Sigmoid colon (tissue), 4 donors: ENCODE measurements at regions not wholly inside any gene's neighbourhood (a gene's known extent, or its start where the extent isn't known, plus 50 kb on each side); places are given as distances from the start of the nearest gene placed in this dataset.
"Not testable (repeated sequence)": the region's sequence is repeated elsewhere in the genome, so short reads cannot be mapped to it uniquely, and the experiment has no call there.

Experiments
- CTCF ChIP-seq, 4 experiments: fragments of 450-650 bp in 3 of 4; fragments of 200-600 bp in 1 of 4; IDR thresholded peaks; one replicate each; pipeline ENCODE4 v1.5.1; 2016 to 2019; ENCODE audit warnings: antibody characterized with exemption in 4 of 4, mild to moderate bottlenecking in 3 of 4, moderate library complexity in 2 of 4
- EP300 ChIP-seq, 4 donors: sonication (generic); formaldehyde crosslinking; IDR thresholded peaks; one replicate each; pipeline ENCODE4 v1.6.1; 2017; ENCODE audit warnings: antibody characterized with exemption in 4 of 4

GRCh38 chrX:109144173-109144572, 337.7 kb downstream of the GUCY2F start:
- TF ChIP-seq CTCF, EP300 (IDR thresholded peaks at IDR 0.05): not testable (repeated sequence)
